HG02610 (cell line): ENCODE measurements at regions not wholly inside any gene's neighbourhood (a gene's known extent, or its start where the extent isn't known, plus 50 kb on each side); places are given as distances from the start of the nearest gene placed in this dataset.

ENCODE experiments used
- ATAC-seq: cut with Tn5 transposase; IDR thresholded peaks from one replicate; pipeline ENCODE4 v1.9.1; 2021; ENCODE audit warnings: mild to moderate bottlenecking, moderate library complexity; ENCODE audit not compliant: unreplicated experiment

DNA sequence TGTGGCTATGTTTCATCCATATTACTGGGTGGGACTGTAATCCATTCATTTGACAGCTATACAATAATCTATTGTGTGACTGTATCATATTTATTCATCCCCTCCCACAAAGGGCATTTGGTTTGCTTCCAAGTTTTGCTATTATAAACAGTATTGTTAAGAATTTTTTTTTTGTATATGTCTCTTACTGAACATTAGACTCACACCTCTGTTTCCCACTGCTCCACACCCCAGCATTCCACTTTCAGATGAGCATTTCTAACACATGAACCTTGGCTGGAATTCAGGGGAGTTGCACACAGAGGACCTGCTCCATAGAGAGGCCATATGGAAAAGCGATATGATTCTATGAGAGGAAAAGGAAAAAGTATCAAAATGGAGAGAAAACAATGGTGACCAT lies 81.6 kb upstream of the DKK2 start:
- ATAC-seq, result no peak

DNA sequence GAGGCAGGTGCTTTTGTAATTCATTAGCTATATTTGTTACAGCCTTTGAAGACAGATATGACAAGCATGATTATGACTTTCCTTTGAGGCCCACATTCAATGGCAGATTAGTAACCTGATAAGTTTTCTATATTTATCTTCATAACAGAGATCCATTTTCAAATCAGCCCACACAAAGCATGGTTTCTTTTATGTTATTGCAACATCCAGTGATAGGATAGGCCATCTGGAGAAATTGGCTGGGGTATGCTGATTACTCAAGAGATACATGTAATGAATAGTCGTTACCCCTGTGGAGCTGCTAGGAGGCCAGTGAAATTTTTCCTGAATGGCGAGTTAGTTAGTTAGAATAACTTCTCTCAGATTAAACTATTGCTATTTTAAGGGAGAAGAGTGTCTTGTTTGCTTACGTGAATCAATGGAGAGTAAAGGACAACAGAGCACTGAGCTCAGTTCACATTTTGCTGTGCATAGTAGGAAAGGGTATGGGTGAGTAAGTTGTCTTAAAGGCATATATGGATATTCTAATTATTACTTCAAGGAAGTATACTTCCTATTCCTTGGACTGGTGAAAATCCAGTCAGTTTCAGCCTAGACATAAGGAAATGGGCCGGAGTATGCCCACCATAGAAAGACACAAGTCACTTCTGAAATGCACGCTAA lies 79.2 kb upstream of the DKK2 start:
- ATAC-seq, result no peak

DNA sequence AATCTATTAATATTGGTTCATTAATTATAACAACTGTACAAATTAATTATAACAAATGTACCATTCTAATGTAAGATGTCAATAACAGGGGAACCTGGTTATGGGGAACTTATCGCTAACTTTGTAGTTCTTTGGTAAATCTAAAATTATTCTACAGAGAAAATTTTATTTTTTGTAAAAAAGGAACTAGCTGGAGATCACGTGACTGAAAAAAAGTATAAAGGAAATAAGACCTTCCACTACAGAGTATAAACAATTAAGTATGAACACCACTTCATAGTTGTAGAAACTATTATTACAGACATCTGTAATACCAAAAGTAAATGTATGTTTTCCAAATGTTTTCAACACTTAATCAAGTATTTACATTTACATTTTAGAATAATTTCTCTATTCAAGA lies 77.9 kb upstream of the DKK2 start:
- ATAC-seq, result no peak

DNA sequence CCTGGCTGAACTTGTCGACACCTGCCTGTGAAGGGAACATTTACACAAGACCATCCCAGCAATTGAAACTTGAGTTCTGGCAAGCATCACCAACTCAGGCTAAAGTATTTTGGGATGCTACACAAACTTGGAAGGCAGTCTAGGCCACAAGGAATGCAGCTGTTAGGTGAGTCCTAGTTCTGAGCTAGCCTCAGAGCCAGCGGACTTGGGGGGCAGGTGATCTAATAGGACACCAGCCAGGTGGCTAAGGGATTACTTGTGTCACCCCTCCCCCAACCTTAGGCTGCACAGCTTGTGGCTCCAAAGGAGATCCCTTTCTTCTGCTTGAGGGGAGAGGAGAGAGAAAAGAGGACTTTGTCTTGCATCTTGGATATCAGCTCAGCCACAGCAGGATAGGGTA lies 62.3 kb upstream of the DKK2 start:
- no peak for ATAC-seq

DNA sequence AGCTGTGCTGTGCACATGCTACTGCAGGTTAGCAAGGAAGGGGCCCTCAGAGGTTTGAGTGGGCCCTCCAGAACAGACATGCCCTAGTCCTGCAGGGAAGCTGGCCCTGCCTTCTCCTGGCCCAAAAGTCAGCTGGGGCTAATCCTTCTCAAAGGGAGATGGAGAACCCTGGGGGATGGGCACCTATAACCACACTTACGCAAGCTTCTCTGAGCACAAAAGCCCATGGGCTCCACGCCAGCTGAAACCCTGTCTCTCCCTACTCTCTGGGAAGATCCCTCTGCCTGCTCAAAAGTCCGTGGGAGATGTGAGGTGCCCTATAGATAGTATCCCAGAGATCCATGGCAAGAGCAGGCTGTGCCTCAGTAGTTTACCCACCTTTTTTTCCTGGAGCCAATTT lies 58.9 kb upstream of the DKK2 start:
- ATAC-seq, result no peak

DNA sequence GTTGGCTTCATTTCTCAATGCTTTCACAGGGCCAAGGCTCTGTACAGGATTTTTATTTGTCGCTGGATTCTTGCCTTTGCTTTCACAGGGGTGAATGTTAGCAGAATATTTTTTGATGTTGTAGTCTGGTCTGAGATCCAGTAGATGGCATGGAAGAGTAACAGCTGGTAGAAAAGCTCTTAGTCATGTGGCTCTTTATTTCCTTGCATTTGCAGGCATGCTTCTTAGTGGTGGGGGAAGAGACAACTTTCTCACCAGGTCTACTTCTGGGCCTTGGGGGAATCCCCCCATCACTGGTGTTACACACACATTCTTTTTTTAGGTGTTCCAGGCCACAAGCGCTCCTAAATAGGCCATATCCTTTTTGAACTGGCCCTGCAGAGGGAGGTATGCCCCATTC lies 58.2 kb upstream of the DKK2 start:
- ATAC-seq, result peak; percentile 69
